HG03571 (cell line): ENCODE measurements at regions not wholly inside any gene's neighbourhood (a gene's known extent, or its start where the extent isn't known, plus 50 kb on each side); places are given as distances from the start of the nearest gene placed in this dataset.
"Not testable (repeated sequence)": the region's sequence is repeated elsewhere in the genome, so short reads cannot be mapped to it uniquely, and the experiment has no call there.

Experiments used
- ATAC-seq: cut with Tn5 transposase; IDR thresholded peaks from one replicate; pipeline ENCODE4 v1.9.1; 2021; ENCODE audit not compliant: unreplicated experiment

GRCh38 chr17:77036841-77037381 is 103.9 kb upstream of the SEC14L1 start:
- ATAC-seq = no peak

GRCh38 chr17:77037943-77038342 is 102.8 kb upstream of the SEC14L1 start:
- ATAC-seq = no peak

DNA sequence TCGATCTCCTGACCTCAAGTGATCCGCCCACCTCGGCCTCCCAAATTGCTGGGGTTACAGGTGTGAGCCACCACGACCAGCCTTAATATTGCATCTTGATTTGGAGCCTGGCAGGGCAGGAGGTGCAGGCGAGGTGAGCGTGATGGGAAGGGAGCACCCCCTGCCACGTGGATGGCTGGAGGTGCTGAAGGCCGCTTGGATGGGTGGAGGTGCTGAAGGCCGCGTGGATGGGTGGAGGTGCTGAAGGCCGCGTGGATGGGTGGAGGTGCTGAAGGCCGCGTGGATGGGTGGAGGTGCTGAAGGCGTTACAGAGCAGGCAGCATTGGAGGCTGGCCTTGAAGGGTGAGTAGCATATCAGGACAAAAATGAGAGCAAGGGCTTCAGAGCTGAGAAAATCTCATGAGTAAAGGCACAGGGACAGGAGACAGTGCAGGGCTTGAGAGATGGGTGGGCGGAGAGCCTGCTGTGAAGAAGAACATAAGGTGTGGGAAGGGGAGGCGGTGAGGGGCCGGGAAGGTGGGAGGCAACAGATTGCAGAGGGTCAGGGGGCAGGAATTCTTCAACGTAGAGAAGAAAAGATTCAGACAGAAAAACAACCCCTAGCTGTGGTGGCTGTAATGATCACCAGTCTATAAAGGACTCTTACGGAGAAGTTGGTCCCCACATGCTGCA is 101.7 kb upstream of the SEC14L1 start:
- no peak for ATAC-seq

DNA sequence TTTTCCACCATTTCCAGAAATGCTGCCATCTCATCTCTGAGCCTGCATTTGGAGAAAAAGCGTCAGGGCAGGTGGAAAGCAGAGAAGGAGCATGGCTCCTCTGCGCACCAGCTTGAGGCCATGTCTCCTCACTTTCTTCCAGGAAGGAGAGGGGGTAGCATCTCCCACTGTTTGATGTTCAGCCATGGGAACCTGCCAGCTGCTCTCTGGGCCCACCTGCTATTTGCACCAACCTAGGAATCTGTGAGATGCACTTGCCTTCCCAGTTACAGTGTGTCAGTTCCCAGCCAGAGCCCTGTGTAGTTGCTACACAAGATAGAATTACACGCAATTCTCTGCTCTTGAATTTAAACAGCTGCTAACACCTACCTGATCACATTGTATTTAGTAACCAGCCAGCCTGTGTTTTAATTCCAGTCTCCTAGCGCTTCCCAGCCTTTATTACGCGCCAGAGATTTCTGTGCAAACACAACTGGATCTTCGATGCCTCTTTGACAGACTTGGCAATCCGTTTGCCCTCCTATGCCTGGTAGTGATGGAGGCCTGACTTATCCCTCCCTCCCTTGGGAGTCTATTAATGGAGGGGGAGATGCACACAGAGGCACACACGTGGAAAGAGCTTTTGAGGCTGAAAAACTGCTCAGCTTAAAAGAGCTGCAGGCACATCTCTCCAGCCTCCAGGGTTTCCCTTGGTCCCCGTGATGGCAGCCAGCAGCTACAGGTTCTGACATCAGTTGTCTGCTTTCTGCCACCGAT is 98.1 kb upstream of the SEC14L1 start:
- no peak for ATAC-seq

DNA sequence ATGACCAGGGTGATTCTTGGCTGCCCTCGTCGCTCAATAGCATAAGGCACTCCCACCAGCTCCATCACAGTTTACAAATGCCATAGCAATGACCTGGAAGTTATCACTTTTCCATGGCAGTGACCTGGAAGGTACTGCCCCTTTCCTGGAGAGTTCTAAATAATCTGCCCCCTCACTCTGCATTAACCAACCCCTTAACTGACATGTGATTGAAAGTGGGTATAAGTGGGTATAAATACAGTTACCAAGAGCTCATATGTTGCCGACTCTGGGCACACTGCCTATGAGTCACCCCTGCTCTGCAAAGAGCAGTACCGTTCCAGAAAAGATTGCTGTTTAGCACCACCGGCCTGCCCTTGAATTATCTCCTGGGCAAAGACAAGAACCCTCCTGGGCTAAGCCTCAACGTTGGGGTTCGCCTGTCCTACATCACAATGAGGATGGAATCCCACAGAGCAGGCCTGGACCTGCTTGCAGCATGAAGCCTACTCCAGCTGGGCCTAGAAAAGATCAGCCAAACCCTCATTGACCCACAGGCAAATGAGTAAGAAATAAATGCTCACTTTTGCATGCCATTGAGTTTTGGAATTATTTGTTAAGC is 95.2 kb upstream of the SEC14L1 start:
- no peak for ATAC-seq

- ATAC-seq = no peak
Observed at GRCh38 chr17:77049440-77049839, 91.3 kb upstream of the SEC14L1 start.

DNA sequence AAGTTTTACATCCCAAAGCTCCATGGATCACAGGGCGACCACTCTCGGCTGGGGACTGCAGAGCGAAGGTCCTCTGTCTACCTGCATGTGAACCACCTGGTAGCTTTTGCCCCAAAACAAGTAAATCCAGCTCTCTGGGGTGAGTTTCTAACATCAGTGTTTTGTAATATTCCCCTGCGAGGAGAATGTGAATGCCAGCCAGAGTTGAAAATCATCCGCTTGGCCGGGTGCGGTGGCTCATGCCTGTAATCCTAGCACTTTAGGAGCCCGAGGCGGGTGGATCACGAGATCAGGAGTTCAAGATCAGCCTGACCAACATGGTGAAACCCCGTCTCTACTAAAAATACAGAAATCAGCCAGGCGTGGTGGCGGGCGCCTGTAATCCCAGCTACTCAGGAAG is 89.9 kb upstream of the SEC14L1 start:
- ATAC-seq = not testable (repeated sequence)

DNA sequence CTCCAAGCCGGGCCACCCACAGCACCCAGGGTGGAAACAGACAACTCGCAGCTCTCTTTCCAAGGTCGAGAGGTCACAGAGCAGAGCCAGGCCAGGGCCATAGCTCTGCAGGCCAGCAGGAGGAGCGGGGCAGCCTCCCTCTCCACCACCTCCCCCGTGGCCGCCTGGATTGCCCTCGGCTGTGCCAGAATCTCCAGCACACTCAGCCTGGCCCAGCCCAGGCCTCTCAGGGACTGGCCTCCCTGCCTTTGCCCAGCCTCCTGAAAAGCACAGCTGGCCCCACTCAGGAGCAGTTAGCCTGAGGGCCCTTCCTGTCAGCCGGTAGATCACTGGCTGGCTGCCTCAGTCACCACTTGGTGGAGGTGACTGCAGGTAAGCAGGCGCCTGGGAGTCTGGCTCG is 85.8 kb upstream of the SEC14L1 start:
- ATAC-seq = no peak

- no peak for ATAC-seq
Observed at GRCh38 chr17:77055453-77055852, 85.3 kb upstream of the SEC14L1 start.

DNA sequence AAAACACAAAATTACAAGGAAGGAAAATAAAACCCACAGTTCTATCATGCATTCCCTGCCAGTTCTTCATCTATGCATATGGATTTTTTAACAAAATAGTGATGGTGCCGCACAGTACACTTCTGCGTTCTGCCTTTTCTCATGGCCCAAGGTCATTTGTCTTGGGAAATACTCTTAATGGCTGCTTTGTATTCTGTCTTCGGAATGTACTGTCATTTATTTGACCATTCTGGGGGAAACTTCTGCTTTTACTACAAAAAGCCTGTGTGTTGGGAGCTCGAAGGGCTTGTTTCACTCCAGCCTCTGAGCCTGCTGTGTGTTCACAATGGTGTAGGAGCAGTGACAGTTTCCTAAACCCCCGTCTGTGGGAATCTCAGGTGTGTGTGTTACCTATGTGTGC is 82.8 kb upstream of the SEC14L1 start:
- ATAC-seq = no peak

DNA sequence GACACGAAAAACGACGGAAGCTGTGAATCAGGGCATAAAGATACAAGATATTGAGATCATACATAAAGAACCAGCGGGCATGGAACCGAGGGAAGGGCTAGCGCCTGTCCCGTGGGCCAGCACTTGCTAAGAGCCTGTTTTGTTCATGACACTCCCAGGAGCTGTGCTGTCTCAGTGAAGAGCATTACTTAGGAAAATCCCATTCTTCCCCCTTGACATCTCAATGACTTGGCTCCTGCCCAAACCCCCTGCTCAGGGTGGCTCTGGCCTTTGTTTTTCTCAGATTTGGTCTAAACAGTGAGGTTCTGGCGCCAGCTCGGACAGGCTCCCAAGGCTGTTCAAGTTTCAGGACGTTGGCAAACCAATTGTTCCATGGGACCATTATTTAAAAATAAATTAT is 79.1 kb upstream of the SEC14L1 start:
- no peak for ATAC-seq

GRCh38 chr17:77064598-77064997 is 76.2 kb upstream of the SEC14L1 start:
- no peak for ATAC-seq

DNA sequence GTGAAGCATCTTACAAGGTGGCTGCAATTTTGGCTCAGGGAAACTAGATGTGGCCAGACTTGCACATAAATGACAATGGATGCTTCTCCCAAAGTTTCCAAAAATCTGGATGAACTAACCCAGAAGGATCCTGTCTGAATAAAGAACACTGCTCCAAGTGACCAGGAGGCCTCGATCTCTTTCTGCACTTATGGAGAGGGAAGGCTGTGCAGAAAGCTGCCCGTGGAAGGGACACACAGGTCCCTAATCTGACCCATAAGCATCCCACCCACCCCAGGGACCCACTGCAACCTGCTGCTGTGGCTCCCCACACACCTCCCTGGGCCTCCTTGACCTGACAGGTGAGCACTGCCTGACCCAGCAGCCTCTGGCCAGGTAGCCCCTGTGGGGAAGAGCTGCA is 74.6 kb upstream of the SEC14L1 start:
- ATAC-seq = no peak

DNA sequence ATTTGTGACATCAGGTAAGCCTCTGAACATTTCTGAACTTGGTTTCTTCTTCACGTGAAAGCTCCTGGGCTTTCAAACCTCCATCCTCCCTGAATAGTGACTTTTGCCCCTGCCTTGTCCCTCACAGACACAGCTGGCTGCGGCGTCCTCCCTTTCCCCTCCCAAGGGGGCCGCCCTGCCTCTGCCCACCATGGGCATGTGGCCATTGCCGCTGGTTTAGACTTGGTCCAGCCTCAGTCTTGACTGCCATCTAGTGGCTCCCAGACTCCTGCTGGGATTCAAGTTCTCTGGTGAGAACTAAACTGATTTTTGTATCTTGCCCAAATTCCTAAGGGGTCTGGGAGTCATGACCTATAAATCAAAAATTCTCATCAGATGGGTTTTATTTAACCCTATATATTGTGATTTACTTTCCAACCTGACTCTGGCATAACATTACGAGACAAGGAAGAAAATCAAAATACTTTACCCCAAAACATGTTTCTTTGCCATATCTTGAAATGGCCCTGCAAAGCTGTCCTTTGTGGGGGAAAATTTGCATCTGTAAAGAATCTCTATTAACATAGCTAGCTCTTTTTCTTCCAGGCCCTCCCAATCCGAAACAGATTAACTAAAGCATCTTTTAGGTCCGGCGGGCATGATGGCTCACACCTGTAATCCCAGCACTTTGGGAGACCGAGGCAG is 73.9 kb upstream of the SEC14L1 start:
- not testable (repeated sequence) for ATAC-seq

- no peak for ATAC-seq
Observed at GRCh38 chr17:77068915-77069314, 71.9 kb upstream of the SEC14L1 start.

DNA sequence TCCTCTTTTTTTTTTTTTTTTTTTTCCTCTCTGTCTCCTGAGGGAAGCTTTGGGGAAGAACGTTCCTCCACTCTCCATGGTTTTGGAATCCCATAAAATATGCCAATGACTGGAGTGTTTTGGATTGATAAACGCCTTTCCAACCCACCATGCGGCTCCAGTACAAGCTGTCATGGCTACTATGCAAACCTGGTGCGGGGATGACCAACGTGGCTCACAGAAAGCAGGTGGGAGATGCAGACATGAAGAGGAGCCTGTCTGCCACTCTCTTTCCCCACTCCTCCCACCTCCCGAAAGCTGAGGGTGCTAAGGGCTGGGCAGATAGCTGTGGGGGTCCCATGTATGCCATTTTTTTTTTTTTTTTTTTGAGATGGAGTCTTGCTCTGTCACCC is 69.9 kb upstream of the SEC14L1 start:
- no peak for ATAC-seq

- no peak for ATAC-seq
Observed at GRCh38 chr17:77071925-77072490, 68.8 kb upstream of the SEC14L1 start.

- no peak for ATAC-seq
Observed at GRCh38 chr17:77072670-77073069, 68.1 kb upstream of the SEC14L1 start.

DNA sequence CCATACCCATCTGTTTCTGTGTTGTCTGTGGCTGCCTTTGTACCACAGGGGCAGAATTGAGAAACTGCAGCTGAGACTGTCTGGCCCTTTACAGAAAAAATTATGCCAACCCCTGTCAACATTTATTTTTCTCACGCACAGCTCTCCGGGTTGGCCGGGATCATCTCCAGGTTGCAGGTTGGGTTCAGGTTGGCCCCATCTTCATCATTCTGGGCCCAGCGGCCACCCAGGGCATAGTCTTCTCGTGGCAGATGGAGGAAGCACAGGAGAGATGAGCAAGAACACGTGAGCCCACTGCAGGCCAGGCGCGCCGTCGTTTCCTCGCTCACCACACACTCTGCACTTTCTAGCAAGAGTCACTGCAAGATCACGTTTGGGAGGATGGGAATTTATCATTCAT is 66.1 kb upstream of the SEC14L1 start:
- no peak for ATAC-seq

- no peak for ATAC-seq
Observed at GRCh38 chr17:77076124-77076830, 64.5 kb upstream of the SEC14L1 start.

GRCh38 chr17:77083531-77083930 is 57.2 kb upstream of the SEC14L1 start:
- no peak for ATAC-seq
